ENCODE measurements at regions not wholly inside any gene's neighbourhood (a gene's known extent, or its start where the extent isn't known, plus 50 kb on each side); places are given as distances from the start of the nearest gene placed in this dataset.

GRCh38 chr5:143889986-143890385, 78.0 kb downstream of the HMHB1 start:
- H3K27ac ChIP-seq = no peak overlapping the region
- no peaks in the 10 kb centered on the region for H3K9me3 ChIP-seq (replicated peaks)
- H3K27me3 ChIP-seq (replicated peaks) = no peaks in the 10 kb centered on the region
- H3K4me1 ChIP-seq (replicated peaks) = peaks cover 25% of the 10 kb centered on the region
- H3K4me3 ChIP-seq = no peak overlapping the region
- DNase-seq (ENCODE audit: low read depth in 1 of 2, low spot score in 2 of 2) = no peak
- no peaks in the 10 kb centered on the region for H3K36me3 ChIP-seq

- H3K27ac ChIP-seq = no peak overlapping the region
- no peak overlapping the region for H3K4me3 ChIP-seq
- no peaks in the 10 kb centered on the region for H3K36me3 ChIP-seq
- no peak for DNase-seq (ENCODE audit: low read depth in 1 of 2, low spot score in 2 of 2)
- no peaks in the 10 kb centered on the region for H3K9me3 ChIP-seq (replicated peaks)
- peaks cover 25% of the 10 kb centered on the region for H3K4me1 ChIP-seq (replicated peaks)
- no peaks in the 10 kb centered on the region for H3K27me3 ChIP-seq (replicated peaks)
Observed at GRCh38 chr5:143890487-143890886, 78.5 kb downstream of the HMHB1 start.

- H3K4me1 ChIP-seq (replicated peaks) = peaks cover 26% of the 10 kb centered on the region
- no peak for DNase-seq (ENCODE audit: low read depth in 1 of 2, low spot score in 2 of 2)
Observed at GRCh38 chr5:143892271-143892670, 80.3 kb downstream of the HMHB1 start.

GRCh38 chr5:143892908-143893307, 80.9 kb downstream of the HMHB1 start:
- no peak for DNase-seq (ENCODE audit: low read depth in 1 of 2, low spot score in 2 of 2)
- H3K27me3 ChIP-seq (replicated peaks) = no peaks in the 10 kb centered on the region
- H3K4me1 ChIP-seq (replicated peaks) = peaks cover 19% of the 10 kb centered on the region
- H3K36me3 ChIP-seq = no peaks in the 10 kb centered on the region
- H3K4me3 ChIP-seq = no peak overlapping the region
- H3K27ac ChIP-seq = no peak overlapping the region
- no peaks in the 10 kb centered on the region for H3K9me3 ChIP-seq (replicated peaks)

More at GRCh38 chr5:143892271-143892670, 80.3 kb downstream of the HMHB1 start:
- H3K27ac ChIP-seq = no peak overlapping the region
- H3K4me3 ChIP-seq = no peak overlapping the region
- no peaks in the 10 kb centered on the region for H3K9me3 ChIP-seq (replicated peaks)
- H3K27me3 ChIP-seq (replicated peaks) = no peaks in the 10 kb centered on the region
- no peaks in the 10 kb centered on the region for H3K36me3 ChIP-seq

- H3K9me3 ChIP-seq (replicated peaks) = no peaks in the 10 kb centered on the region
- no peaks in the 10 kb centered on the region for H3K27me3 ChIP-seq (replicated peaks)
- H3K4me1 ChIP-seq (replicated peaks) = peaks cover 12% of the 10 kb centered on the region
- H3K4me3 ChIP-seq = no peak overlapping the region
- no peaks in the 10 kb centered on the region for H3K36me3 ChIP-seq
- no peak for DNase-seq (ENCODE audit: low read depth in 1 of 2, low spot score in 2 of 2)
- H3K27ac ChIP-seq = no peak overlapping the region
Observed at GRCh38 chr5:143893638-143894037, 81.7 kb downstream of the HMHB1 start.

- H3K4me3 ChIP-seq = no peak overlapping the region
- H3K36me3 ChIP-seq = no peaks in the 10 kb centered on the region
- no peaks in the 10 kb centered on the region for H3K27me3 ChIP-seq (replicated peaks)
- H3K4me1 ChIP-seq (replicated peaks) = peaks cover 7% of the 10 kb centered on the region
- no peak overlapping the region for H3K27ac ChIP-seq
- DNase-seq (ENCODE audit: low read depth in 1 of 2, low spot score in 2 of 2) = no peak
- no peaks in the 10 kb centered on the region for H3K9me3 ChIP-seq (replicated peaks)
Observed at GRCh38 chr5:143896516-143896915, 84.6 kb downstream of the HMHB1 start.

- no peak overlapping the region for H3K4me3 ChIP-seq
- no peaks in the 10 kb centered on the region for H3K27me3 ChIP-seq (replicated peaks)
- peak in 1 of 2 experiments; percentile 26 for DNase-seq (ENCODE audit: low read depth in 1 of 2, low spot score in 2 of 2)
- no peak overlapping the region for H3K27ac ChIP-seq
- H3K36me3 ChIP-seq = no peaks in the 10 kb centered on the region
- H3K9me3 ChIP-seq (replicated peaks) = no peaks in the 10 kb centered on the region
- H3K4me1 ChIP-seq (replicated peaks) = peaks cover 7% of the 10 kb centered on the region
Observed at GRCh38 chr5:143896966-143897365, 85.0 kb downstream of the HMHB1 start.

- Histone ChIP-seq H3K27me3 (replicated peaks) (no peaks in the 10 kb centered on the region), H3K36me3 (no peaks in the 10 kb centered on the region), H3K4me3 (no peak overlapping the region), H3K4me1 (replicated peaks) (peaks cover 7% of the 10 kb centered on the region), H3K27ac (no peak overlapping the region), H3K9me3 (replicated peaks) (no peaks in the 10 kb centered on the region)
- no peak for DNase-seq (ENCODE audit: low read depth in 1 of 2, low spot score in 2 of 2)
Observed at GRCh38 chr5:143898381-143898780, 86.4 kb downstream of the HMHB1 start.

GRCh38 chr5:143898916-143899591, 87.1 kb downstream of the HMHB1 start:
- peaks cover 7% of the 10 kb centered on the region for H3K4me1 ChIP-seq (replicated peaks)
- DNase-seq (ENCODE audit: low read depth in 1 of 2, low spot score in 2 of 2) = no peak
- no peaks in the 10 kb centered on the region for H3K36me3 ChIP-seq
- H3K9me3 ChIP-seq (replicated peaks) = no peaks in the 10 kb centered on the region
- no peak overlapping the region for H3K27ac ChIP-seq
- H3K27me3 ChIP-seq (replicated peaks) = no peaks in the 10 kb centered on the region
- H3K4me3 ChIP-seq = no peak overlapping the region

- no peak for DNase-seq (ENCODE audit: low read depth in 1 of 2, low spot score in 2 of 2)
- Histone ChIP-seq H3K36me3 (no peaks in the 10 kb centered on the region), H3K4me3 (no peak overlapping the region), H3K27ac (no peak overlapping the region), H3K4me1 (replicated peaks) (peaks cover 9% of the 10 kb centered on the region), H3K9me3 (replicated peaks) (no peaks in the 10 kb centered on the region), H3K27me3 (replicated peaks) (no peaks in the 10 kb centered on the region)
Observed at GRCh38 chr5:143908959-143909358, 97.0 kb downstream of the HMHB1 start.

- Histone ChIP-seq H3K4me1 (replicated peaks) (peaks cover 14% of the 10 kb centered on the region), H3K27ac (no peak overlapping the region), H3K4me3 (no peak overlapping the region), H3K9me3 (replicated peaks) (no peaks in the 10 kb centered on the region), H3K36me3 (no peaks in the 10 kb centered on the region), H3K27me3 (replicated peaks) (no peaks in the 10 kb centered on the region)
- peak in 1 of 2 experiments; percentile 55 for DNase-seq (ENCODE audit: low read depth in 1 of 2, low spot score in 2 of 2)
Observed at GRCh38 chr5:143913008-143913752, 101.2 kb downstream of the HMHB1 start.

GRCh38 chr5:143914756-143915155, 102.8 kb downstream of the HMHB1 start:
- Histone ChIP-seq H3K27ac (no peak overlapping the region), H3K9me3 (replicated peaks) (no peaks in the 10 kb centered on the region), H3K27me3 (replicated peaks) (no peaks in the 10 kb centered on the region), H3K36me3 (no peaks in the 10 kb centered on the region), H3K4me1 (replicated peaks) (peaks cover 14% of the 10 kb centered on the region), H3K4me3 (no peak overlapping the region)
- no peak for DNase-seq (ENCODE audit: low read depth in 1 of 2, low spot score in 2 of 2)

- DNase-seq (ENCODE audit: low read depth in 1 of 2, low spot score in 2 of 2) = no peak
- H3K9me3 ChIP-seq (replicated peaks) = no peaks in the 10 kb centered on the region
- no peak overlapping the region for H3K4me3 ChIP-seq
- H3K27me3 ChIP-seq (replicated peaks) = no peaks in the 10 kb centered on the region
- H3K27ac ChIP-seq = no peak overlapping the region
- H3K4me1 ChIP-seq (replicated peaks) = peaks cover 22% of the 10 kb centered on the region
- no peaks in the 10 kb centered on the region for H3K36me3 ChIP-seq
Observed at GRCh38 chr5:143916451-143916850, 104.5 kb downstream of the HMHB1 start.

GRCh38 chr5:143918961-143919360, 107.0 kb downstream of the HMHB1 start:
- no peak overlapping the region for H3K27ac ChIP-seq
- DNase-seq (ENCODE audit: low read depth in 1 of 2, low spot score in 2 of 2) = no peak
- H3K36me3 ChIP-seq = no peaks in the 10 kb centered on the region
- H3K4me3 ChIP-seq = no peak overlapping the region
- H3K27me3 ChIP-seq (replicated peaks) = no peaks in the 10 kb centered on the region
- no peaks in the 10 kb centered on the region for H3K9me3 ChIP-seq (replicated peaks)
- H3K4me1 ChIP-seq (replicated peaks) = peaks cover 38% of the 10 kb centered on the region

Data from SJSA1 (cell line).